LNCAP (cell line): ENCODE measurements at regions not wholly inside any gene's neighbourhood (a gene's known extent, or its start where the extent isn't known, plus 50 kb on each side); places are given as distances from the start of the nearest gene placed in this dataset.

Experiments used
- TF ChIP-seq, protein P1 (sequence below): fragments of 450-650 bp; IDR thresholded peaks from 2 replicates; pipeline ENCODE4 v1.5.1; 2017; ENCODE audit warnings: mild to moderate bottlenecking

DNA sequence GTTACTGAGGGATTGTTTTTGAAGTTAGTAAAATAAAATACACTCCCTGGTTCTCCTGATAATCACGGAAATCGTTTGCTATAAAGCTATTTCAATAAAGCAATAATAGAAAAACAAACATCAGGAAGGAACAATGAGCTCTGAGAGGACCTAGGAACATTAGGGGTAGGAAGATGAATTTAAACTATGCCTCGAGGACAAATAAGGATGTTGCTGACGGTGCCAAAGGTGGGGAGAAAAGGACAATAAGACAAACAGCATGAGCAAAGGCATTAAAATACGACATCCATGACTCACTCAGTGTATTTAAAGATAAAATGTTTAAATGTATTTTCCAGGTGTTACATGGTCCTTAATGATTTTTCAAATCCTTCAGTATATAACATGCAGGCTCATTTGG, 110.3 kb downstream of the MTNR1A start:
- TF ChIP-seq, protein P1, sequence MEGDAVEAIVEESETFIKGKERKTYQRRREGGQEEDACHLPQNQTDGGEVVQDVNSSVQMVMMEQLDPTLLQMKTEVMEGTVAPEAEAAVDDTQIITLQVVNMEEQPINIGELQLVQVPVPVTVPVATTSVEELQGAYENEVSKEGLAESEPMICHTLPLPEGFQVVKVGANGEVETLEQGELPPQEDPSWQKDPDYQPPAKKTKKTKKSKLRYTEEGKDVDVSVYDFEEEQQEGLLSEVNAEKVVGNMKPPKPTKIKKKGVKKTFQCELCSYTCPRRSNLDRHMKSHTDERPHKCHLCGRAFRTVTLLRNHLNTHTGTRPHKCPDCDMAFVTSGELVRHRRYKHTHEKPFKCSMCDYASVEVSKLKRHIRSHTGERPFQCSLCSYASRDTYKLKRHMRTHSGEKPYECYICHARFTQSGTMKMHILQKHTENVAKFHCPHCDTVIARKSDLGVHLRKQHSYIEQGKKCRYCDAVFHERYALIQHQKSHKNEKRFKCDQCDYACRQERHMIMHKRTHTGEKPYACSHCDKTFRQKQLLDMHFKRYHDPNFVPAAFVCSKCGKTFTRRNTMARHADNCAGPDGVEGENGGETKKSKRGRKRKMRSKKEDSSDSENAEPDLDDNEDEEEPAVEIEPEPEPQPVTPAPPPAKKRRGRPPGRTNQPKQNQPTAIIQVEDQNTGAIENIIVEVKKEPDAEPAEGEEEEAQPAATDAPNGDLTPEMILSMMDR = no peak

DNA sequence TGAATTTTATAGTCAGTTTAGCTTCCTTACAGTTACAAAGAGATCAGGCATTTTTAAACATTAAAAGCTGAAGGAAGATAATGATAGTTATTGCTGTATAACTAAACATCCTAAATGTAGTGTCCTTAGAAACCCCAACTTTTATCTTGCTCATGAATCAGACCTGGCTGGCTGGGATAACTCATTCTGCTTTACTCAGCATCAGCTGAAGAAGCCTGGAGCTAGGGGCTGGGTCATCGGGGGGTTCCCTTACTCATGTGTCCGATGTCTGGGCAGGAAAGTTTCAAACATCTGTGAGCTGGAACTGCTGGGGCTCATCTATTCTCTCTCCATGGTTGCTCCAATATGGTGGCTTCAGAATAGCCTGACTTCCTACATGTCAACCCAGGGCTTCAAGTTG, 113.9 kb downstream of the MTNR1A start:
- TF ChIP-seq, protein P1 = no peak

DNA sequence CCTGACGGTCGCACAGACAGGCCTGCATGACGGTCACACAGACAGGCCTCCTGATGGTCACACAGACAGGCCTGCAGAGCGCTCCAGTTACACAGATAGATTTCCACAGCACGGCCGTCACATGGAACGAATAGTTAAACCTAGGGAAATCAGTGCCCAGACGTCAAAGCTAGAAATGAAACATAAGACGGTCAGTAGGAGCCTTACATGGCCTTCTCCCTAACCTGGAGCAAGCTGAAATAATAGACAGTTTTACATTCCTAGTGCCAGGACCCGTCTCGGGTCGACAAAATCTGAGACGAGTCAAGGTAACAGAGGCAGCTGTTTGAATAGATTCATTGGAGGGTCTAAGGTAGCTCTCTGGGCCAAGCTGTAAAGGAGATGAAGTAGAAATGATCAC, 126.9 kb downstream of the MTNR1A start:
- TF ChIP-seq, protein P1 = no peak

DNA sequence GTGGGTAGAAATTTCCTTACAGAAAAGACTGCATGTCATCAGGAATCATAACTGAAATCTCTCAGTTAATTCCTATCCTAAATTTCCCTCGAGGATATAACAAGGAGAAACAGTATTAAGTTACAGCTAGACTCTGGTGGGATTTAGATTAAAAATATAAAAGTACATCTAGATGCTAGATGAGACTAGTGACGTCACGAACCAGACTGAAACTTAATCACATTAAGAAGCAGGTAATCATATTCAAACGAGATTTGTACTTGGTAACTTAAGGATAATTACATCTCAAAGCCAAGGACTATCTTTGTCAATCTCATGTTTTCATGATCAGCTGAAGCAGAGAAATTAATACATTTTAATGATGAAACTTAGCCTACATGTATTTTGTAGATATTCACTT, 130.6 kb downstream of the MTNR1A start:
- TF ChIP-seq, protein P1 = no peak

DNA sequence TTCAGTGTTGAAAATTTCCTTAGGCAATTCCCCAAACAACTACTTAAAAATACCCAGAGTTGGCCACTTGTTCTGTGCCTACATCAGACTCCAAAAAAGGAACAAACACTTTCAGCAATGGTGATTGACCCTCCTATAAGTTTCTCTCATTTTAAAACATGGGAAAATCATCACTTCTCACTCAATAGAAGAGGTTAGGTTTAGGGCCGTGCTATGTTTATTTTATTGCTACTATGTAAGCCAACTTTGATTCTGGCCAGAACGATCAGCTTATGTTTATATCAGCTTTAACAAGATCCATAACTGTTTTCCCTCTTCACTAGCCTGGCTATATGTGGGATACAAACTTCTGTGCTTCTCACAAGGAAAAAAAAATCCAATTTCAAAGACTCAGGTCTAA, 133.1 kb downstream of the MTNR1A start:
- TF ChIP-seq, protein P1 = no peak

DNA sequence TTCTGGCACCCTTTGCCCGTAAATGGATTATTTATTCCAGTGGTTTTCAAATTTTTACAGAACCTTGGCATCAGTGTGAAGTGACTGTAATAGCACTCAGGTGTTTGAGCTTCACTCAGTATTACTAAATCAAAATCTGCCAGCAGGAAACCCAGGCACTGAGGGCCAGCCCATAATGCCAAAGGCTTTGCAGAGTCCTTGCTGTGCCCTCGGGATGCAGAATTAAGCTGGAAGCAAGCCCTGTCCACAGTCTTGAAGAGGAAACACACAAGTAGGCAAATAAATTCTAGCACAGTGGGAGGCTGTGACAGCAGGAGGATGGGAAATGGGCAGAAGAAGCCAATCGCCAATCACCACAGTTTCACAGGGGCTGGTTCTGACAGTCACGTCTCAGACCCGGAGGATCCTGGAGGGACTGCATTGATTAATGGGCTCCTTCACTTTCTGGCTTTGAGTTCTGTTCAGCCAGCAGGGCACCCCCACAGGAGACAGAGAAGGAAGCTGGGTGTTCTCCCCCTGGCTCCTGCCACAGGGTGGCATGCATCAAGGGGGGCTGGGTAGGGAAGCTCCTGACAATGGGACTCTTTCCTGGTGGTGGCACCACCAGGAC, 138.8 kb downstream of the MTNR1A start:
- TF ChIP-seq, protein P1 = no peak

DNA sequence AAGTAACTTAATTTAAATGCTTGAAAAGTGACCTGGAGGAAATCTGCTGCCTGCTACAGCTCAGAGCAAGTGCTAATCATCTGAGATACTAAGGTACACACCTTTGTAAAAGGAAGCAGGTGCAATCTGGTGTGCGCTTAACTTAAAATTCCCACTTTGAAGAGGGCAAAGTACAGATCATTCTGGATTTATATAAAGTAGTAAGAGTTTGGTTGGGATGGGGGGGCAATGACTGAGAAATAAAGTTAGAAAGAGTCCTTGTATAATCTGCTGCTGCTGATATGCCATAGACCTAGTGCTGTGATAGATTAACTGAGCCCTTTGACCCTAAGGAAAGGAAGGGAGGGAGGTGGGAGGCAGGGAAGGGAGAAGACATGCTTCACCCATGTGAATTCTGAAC, 141.0 kb downstream of the MTNR1A start:
- TF ChIP-seq, protein P1 = no peak

DNA sequence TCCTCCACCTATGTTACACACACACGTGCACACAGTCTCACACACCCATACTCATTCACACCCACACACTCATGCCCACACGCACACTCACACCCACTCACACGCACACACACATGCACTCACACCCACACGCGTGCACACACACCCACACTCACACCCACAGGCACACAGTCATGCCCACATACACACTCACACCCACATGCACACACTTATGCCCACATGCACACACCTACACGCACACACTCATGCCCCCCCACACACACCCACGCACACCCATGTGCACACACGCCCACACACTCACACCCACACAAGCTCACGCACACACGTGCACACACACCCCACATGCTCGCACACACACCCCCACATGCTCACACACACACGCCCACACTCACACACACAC, 140.0 kb downstream of the F11 start:
- TF ChIP-seq, protein P1 = no peak
